Fibroblast of the conjunctiva (primary cell): ENCODE measurements at regions not wholly inside any gene's neighbourhood (a gene's known extent, or its start where the extent isn't known, plus 50 kb on each side); places are given as distances from the start of the nearest gene placed in this dataset.

Experiments
- DNase-seq: peaks from one replicate; pipeline ENCODE4 v3.0.0-alpha.2; 2010; ENCODE audit warnings: low read depth

DNA sequence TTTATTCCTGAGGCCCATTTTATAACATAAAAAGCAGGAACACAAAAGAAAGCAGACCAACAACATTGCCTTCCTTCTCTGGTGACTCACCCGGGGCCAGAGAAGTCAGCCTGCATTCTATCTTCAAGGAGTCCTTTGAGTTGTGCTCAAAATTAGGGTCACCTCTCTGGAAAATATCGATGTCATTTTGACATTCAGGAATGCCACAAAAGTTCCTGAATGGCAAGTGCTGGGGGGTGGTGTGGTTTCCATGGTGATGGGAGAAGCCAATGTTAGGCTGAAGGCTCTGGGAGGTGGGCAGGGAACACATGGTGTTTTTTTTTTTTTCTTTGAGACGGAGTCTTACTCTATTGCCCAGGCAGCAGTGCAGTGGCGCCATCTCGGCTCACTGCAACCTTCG is 159.6 kb downstream of the HAPSTR1 start:
- no peak for DNase-seq

DNA sequence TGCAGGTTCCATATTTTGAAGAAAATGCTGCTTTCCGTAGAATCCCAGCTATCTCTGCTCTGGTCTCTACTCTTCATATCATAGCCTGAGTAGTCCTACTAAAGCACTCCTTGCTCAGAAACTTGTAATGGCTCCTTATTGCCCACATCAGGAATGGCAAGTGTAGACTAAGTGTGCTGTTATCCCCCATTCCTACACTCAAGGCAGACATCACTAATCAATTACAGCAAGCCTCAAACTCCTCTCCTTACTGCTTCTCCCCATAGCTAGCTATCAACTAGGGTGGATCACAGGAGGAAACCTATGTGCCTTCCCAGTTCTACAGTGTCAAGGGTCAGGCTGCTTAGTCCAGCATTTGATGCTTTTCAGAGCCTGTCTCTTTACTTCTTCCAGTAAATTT is 163.4 kb downstream of the HAPSTR1 start:
- no peak for DNase-seq

DNA sequence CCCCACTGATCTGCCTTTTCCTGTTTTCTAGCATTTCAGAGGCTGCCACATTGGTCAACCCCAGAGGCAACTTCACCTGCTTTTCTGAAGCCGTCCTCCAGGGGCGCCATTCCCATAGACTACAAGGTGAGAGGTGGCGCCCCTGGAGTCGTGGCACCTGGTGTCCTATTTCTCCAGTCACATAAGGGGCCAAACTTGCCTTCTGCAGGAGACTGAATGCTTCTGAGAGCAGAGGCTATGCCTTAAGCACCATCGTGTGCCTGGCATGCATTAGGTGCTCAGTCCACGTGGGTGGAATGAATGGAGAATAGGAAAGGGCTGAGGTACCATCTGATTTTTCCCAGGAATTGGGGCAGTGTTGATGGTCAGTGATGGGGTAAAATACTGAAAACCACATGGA is 164.8 kb downstream of the HAPSTR1 start:
- DNase-seq = no peak

DNA sequence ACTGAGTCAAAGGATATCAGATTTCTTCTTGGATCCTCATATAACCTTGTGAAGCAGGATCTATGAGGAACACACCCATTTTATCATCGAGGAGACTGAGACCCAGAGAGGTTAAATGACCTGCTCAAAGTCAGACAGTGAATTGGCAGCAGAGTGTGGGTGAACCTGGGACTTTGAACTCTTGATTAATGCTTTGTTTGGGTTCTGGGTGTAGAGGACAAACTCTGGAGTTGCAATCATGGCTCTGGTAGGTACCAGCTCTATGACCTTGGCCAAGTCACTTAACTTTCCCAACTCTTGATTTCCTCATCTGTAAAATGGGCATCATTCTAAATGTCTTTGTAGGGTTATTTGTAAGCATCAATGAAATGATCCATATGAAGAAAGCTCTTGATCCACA is 166.4 kb downstream of the HAPSTR1 start:
- DNase-seq = no peak

DNA sequence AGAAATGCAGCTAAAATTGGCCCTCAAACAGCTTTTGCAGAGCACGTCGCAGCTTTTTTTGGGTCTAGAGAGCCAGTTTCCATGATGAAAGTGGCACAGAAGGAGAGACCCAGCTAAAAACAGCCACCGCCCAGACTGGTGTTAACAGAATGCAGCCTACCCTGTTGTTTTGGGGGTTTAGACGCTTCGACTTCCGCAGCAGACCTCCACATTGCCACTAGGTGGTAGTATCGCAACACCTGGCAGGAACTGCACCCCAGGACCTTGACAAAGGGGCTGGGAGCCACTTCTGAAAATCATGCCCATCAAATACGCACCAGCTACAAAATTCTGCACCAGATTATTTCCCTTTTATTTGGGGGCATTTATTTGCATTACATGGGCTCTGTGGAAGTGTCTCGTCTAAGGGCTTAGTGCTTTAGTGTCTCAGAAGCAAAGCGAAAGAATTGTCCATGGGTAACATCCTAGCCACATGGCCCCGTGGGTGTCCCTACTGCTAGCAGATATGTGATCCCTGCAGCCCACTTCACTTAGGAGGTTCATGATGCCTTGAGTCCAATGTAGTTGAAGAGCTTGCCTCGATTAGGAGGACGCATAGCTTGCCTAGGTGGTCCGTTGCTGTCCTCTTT is 167.1 kb downstream of the HAPSTR1 start:
- peak; percentile 3 for DNase-seq

DNA sequence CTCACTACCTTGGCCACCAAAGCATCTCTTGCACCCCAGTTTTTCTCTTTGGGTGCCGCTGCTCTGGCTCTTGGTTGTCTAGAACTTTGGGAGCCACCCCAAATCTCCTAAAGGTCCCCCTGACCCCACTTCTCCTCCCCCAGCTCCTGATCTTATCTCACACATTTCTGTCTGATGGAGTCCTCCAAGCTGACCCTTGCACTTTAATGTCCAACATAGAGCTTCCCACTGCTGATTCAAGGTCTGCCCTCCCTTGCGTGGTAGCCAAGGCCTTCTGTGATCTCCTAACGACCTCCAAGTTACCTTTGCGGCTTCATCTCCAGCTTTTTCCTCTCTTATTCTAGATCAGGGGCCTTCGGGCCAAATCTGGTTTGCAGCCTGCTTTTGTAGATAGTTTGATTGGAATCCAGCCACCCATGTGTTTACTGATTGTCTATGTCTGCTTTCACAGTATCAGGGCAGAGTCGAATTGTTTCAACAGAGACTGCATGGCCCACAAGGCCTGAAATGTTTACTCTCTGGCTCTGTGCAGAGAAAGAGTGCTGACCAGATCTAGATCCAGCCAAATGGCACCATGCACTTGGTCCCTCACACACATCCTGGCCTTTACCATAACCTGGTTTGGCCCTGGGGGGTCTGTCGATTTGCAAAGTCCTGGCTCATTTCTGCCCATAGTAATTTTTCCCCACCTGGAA is 168.6 kb downstream of the HAPSTR1 start:
- no peak for DNase-seq

DNA sequence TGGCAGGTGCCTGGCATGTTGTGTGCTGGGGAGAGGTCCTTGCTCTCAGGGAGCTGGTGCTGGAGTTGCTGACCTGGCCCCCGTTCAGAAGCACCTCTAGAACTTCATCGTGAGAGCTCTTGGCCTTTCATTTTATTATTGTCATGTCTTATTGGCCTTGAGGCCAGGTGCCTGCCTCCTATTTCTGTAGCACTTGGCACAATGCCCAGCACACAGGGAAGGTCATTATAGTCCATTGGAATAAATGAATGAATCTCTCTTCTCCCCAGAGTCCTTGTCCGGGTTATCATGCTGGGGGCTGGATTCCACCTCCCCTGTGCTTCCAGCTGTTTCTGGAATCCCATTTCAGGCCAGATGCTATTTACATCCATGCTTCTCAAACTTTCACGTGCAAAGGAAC is 169.2 kb downstream of the HAPSTR1 start:
- no peak for DNase-seq

DNA sequence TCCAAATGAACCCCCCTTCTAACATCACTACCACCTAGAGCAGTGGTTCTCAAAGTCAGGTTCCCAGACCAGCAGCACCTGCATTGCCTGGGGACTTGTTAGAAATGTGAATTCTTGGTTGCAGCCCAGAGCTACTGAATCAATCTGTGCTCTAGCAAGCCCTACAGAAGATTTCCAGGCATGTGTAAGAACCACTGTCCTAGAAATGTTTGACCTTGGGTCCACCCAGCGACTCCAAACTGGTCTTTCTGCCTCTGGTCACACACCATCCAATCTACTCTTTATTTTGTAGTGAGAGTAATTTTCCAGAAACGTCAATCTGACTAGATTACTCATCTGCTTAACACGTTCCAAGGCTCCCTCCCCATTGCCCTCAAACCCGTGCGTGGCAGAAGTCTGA is 169.9 kb downstream of the HAPSTR1 start:
- no peak for DNase-seq

DNA sequence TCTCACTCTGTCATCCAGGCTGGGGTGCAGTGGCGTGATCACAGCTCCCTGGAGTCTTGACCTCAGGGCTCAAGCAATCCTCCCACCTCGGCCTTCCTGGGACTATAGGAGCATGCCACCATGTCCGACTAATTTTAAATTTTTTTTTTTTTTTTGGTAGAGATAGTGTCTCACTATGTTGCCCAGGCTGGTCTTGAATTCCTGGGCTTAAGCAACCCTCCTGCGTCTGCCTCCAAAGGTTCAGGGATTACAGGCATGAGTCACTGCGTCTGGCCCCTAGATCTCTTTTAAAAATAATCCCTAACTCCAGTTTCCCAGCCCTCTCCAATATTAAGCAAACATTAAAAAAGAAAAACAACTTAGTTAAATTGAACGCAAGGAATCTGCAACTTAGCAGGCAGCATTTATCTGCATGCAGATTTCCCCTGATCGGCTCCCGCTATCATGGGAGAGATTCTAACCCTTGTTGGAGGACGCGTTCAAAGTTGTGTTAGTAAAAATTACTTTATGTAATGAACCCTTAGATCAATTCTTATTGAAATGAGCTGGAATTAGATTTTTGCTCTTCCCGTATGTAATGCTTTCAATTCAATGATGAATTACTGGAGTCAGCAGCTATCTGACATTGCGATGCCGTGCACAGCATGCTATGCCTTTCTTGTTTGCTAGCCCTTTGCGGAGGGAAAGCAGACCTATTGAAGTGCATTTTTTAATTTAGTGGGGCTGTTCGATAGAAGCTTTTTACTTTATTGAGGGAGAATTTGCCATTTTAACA is 171.7 kb downstream of the HAPSTR1 start:
- DNase-seq = no peak

DNA sequence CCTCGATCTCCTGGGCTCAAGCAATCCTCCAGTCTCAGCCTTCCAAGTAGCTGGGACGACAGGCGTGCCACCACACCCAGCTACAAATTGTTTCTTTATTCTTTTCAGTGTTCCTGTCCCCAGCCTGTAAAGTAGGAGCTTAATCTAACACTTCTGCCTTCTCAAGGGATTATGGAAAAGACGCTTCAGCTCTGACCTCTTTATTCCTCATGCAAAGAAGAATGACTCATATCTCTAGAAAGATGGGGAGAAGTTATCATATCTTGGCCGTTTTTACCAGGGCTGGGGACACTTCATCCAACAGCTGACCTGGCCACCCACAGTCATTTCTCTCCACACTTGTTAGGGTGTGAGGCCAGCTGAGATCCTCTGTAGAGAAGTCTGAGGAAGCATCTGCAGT is 172.6 kb downstream of the HAPSTR1 start:
- DNase-seq = no peak

DNA sequence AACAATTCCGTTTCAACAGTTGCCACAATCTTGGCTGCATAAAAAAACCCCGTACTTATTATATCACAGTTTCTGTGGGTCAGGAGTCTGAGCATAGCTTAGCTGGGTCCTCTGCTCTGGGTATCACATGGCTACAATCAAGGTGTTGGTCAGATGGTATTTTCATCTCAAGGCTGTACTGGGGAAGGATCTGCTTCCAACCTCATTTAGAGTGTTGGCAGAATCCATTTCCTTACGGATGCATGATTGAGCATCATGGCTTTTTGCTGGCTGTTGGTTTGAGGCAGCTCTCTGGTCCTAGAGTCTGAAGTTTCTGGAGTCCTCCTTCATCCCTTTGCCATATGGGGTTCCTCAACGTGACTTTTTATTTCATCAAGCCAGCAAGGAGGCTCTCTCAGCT is 177.0 kb downstream of the HAPSTR1 start:
- no peak for DNase-seq

DNA sequence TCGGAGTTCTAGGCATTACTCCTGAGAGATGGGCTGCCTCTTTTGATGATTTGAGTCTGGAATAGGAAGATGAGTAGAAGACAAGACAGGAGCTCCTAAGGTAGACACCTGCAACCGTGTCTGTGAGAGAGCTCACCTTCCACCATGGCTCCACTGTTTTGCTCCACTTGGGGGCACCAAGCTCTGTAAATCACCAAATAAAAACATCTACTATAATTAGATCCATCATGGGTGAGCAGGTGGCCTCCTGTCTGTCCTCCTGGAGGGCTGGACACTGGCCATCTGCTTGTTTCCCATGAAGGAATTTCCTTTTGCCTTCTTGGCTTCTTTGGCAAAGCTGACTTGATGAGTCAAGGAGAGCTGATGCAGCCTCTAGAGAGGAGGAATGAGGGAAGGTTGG is 179.0 kb downstream of the HAPSTR1 start:
- DNase-seq = no peak

DNA sequence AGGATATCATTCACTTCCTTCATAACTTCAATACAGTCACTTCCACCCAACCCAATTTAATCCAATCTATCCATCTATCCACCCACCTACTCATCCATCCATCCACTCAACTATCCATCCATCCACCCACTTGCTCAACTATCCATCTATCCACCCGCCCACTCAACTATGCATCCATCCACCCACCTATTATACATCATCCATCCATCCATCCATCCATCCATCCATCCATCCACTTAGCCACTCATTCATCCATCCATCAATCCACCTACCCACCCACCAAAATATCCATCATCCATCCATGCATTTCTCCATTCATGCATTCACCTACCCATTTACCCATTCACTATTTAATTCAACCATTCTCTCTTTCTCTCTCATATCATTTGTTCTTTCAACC is 179.5 kb downstream of the HAPSTR1 start:
- no peak for DNase-seq

DNA sequence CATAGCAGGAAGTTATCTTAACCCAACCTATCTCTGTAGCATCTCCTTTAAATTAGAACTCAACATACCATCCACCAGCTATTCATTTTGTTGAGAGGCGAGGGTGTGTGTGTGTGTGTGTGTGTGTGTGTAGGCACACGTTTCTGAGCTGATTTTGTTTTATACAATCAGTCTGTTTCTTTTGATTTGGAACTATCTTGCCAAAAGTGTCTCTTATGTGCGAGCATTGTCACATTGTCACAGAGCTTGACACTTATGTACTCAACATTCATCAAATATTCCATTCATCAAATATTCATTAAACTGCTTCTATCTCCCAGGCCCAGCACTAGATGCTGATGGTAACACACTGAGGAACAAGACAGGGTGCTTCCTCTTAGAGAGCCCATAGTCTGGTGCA is 180.4 kb downstream of the HAPSTR1 start:
- no peak for DNase-seq

DNA sequence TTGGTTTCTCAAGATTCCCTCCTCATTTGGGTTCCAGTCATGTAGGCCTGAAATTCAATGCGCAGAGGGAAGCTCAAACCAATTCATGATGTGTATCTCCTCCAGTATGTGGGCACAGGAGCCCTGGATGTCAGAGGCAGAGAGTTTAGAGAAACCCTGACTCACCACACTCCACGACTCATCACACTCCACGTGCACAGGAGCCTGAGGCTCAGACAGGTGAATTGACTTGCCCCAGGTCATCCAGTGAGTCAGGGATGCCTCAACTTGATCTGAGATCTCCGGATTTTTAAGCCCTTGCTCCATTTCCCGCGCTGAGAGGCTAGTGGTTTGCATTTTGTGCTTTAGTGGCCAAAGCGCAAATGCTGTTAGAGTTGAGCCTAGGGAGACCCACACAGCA is 183.9 kb downstream of the HAPSTR1 start:
- no peak for DNase-seq

DNA sequence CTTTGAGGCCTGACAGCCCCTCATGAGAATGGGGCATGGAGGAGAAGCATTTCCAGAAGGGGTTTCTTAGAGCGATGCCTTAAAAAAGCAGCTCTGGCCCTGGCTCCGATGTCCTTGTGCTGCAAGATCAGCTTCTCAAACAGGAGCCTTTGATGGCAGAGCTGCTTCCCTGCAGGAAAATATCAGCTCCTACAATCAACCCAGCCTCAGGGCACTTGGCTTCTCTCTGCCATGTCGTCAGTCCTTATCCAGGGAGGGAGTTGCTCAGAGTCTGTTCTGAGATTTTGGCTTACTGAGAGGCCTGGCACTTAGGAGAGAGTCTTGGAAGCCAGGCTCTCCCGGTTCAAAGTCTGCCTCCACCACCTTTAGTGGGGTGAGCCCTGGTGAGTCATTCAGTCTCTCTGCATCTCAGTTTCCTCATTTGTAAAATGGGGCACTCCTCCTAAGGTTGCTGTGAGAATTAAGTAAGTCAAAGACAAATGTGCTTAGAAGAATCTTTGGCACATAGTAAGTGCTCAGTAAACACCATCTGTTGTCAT is 184.4 kb downstream of the HAPSTR1 start:
- DNase-seq = no peak

DNA sequence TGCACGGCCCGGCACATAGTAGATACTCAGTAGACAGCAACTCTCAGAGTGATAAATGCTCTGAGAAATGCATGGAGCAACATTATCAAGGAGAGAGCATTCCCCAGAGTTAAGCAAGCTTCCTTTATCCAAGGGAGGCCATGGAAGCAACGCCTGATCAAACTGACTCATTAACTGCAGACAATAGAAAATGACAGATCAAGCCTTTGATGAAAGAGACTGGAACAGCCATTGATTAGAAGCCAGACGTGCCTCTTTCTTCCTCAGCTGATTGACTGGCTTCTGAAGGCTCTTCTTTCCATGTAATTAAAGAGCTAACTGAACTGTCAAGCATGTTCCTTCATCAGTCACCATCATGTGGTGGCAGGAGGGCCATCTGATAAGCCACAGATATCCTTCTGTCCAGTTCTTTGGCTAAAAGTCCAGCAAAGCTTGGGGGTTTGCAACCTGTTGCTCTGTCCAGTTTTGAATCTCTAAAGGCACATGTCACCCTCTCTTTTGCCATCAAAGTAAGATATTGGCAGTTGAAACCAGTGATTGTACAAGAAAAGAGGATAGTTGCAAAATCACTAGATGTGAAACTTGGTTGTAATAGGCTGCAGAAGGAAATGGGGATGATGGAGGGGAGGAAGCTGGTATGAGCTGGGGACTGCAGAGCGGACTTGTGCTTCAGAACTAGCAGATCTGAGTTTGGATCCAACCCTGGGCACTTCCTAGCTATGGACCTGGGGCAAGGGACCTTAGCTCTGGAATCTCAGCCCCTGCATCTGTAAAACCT is 188.0 kb downstream of the HAPSTR1 start:
- no peak for DNase-seq

DNA sequence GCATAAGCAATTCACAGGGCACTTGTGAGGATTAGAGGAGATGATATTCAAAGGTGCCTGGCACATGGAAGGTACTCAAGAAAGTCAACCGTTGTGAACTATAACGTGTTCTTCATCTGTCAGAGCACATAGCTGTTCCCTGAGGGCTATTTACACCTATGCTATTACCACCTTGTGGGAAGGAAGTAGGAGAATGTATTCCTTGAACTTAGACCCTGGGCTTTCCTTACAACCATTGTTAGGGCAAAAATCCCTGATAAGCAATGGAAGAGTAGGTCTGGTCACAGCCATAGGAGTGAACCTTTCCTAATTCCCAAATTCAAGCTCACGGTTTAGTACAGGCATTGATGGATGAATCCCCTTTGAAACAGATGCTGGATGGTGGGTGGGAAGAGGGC is 188.6 kb downstream of the HAPSTR1 start:
- DNase-seq = no peak

DNA sequence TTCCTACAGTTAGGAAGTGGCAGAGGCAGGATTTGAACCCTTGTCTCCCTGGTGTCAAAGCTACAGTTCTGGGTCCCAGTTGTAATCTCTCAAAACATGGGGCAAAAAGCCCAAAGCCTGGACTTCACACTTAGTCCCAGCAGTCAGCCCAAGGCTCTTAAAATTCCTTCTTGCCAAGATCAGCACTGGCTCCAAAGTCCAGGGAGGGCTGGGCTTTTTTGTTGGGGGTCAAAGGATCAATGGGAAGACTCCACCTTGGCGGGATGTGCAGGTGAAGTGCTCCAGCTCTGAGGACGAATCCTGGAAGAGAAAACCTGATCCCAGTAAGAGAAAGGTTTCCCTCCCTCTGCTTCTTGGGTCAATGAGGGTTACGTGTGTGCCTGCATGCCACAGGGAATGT is 195.5 kb downstream of the HAPSTR1 start:
- no peak for DNase-seq

DNA sequence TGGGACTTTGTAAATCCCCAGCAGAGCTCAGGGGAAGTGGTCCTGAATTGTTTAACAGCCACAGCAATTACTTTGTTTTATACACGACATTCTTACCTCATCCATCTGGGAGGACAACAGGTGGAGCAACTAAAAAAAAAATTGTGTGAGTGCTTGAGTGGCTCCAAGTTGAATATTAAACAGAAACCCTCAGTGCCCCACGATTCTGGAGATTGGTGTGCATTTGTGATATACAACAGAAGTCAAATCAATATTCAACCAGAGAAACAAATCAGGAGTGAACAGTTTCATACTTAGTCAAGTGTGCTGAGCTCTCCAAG is 204.8 kb downstream of the HAPSTR1 start:
- no peak for DNase-seq

DNA sequence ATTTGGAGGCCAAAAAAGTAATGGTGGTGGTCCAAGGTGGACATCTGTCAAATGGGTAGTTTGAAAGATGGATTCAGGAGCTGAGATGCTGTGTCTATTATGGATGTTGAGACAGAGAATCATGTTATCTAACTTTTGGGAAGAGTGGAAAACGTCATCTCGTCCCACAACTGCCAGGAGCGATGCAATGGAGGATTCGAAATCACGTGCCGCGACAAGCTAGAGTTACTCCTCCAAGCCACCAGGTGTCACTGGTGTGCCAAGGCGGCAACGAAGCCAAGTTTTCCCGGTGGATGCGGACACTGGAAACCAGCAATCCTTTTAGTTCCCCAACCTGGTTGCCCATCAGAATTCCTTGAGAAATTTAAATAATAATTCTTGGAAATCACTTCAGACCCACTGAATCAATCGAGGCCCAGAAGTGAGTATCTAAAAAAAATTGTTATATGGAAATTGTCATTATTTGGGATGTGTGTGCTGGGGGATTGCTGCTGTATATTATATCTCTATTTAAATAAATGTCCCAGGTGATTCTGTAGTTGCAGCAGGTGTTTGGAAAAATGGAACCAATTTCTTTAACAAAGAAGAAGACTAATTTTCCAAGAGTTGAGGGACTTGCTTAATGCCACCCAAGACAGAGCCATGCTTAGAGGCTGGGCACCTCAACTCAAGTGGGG is 206.1 kb downstream of the HAPSTR1 start:
- DNase-seq = no peak

DNA sequence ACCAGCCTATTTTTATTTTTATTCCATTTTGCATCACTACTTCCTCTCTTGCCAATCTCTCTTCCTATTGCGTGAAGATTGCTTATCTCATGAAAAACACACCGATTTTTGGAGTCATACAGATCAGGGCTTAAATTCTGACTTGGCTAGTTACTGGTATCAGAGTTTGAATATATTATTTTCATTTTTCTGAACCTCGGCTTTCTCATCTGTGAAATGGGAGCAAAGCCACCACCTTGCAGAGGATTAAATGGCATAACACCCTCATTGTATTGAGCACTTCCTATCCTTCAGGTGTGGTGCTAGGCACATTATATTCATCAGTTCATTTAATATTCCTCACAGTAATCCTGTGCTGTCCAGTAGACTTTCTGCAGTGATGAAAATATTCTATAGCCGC is 208.8 kb downstream of the HAPSTR1 start:
- DNase-seq = no peak
